ENCODE measurements at regions not wholly inside any gene's neighbourhood (a gene's known extent, or its start where the extent isn't known, plus 50 kb on each side); places are given as distances from the start of the nearest gene placed in this dataset.

GRCh38 chr16:59597269-59597668 lies 863.2 kb upstream of the GOT2 start:
- TF ChIP-seq GATA3 (IDR thresholded peaks at IDR 0.05; ENCODE audit: low read depth, low read length) (no peak), GATA2 (IDR thresholded peaks at IDR 0.05; ENCODE audit: low read depth, low read length) (no peak)

GRCh38 chr16:59596693-59597092 lies 862.6 kb upstream of the GOT2 start:
- TF ChIP-seq GATA2 (IDR thresholded peaks at IDR 0.05; ENCODE audit: low read depth, low read length) (no peak), GATA3 (IDR thresholded peaks at IDR 0.05; ENCODE audit: low read depth, low read length) (no peak)

- TF ChIP-seq GATA3 (IDR thresholded peaks at IDR 0.05; ENCODE audit: low read depth, low read length) (no peak), GATA2 (IDR thresholded peaks at IDR 0.05; ENCODE audit: low read depth, low read length) (no peak)
Measured at GRCh38 chr16:59593194-59593661, 859.1 kb upstream of the GOT2 start.

DNA sequence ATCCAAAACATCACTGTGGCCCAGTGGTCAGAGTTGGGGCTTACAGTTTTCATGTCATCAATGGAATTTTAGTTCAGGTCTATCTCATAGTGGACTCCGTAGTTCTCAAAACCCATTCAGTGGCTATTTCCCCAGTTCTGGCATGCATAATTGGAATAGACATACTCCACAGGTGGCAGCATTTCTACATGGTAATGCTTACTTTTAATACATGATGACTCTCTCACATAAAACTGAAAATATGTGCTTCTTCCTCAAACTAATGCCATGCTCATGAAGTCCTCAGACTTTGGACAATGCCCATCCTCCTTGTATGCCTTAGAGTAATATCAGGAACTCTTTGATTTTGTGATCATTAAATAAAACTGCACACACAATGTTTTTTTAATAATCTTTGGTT lies 857.4 kb upstream of the GOT2 start:
- TF ChIP-seq GATA3 (IDR thresholded peaks at IDR 0.05; ENCODE audit: low read depth, low read length): no peak
- no peak for TF ChIP-seq GATA2 (IDR thresholded peaks at IDR 0.05; ENCODE audit: low read depth, low read length)

DNA sequence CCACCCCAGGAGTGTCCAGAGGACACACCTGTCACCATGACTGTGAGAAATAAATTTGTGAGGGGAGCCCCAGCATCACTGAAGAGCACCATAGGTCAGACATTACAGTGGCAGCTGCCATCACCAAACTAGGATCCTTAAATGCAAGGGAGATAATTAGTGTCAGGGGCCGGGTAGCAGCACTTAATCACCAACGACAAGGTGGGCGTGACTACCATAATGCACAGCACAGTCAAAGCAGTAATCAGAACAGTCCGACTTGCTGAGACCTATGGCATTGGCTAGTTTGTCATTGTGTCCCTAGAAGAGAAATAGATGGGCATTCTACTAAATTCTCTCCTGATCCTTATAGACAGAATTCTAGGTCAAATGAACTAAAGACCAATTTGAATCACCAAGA lies 856.7 kb upstream of the GOT2 start:
- no peak for TF ChIP-seq GATA2 (IDR thresholded peaks at IDR 0.05; ENCODE audit: low read depth, low read length)
- TF ChIP-seq GATA3 (IDR thresholded peaks at IDR 0.05; ENCODE audit: low read depth, low read length): no peak

- TF ChIP-seq GATA2 (IDR thresholded peaks at IDR 0.05; ENCODE audit: low read depth, low read length): no peak
- TF ChIP-seq GATA3 (IDR thresholded peaks at IDR 0.05; ENCODE audit: low read depth, low read length): no peak
Measured at GRCh38 chr16:59586331-59586730, 852.2 kb upstream of the GOT2 start.

DNA sequence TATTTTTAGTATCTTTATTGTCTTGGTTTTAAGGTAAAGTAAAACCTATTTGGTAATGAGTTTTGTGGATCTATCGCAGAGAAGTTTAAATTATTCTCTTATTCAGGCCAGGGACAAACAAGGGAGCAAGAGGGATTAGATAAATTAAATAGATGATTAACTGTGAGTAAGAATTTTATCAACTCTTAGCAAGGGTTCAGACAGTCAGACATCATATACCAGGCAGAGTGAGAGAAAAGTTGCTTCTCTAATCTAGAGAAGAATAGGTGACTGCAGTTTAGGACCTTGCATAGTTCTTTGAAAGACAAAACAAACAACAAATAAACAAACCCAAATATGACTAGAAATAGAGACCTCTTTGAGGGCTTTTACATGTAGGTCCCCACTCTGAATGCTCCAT lies 840.2 kb upstream of the GOT2 start:
- TF ChIP-seq GATA3 (IDR thresholded peaks at IDR 0.05; ENCODE audit: low read depth, low read length) (no peak), GATA2 (IDR thresholded peaks at IDR 0.05; ENCODE audit: low read depth, low read length) (no peak)

GRCh38 chr16:59573528-59574271 lies 839.6 kb upstream of the GOT2 start:
- TF ChIP-seq GATA2 (IDR thresholded peaks at IDR 0.05; ENCODE audit: low read depth, low read length): no peak
- no peak for TF ChIP-seq GATA3 (IDR thresholded peaks at IDR 0.05; ENCODE audit: low read depth, low read length)

DNA sequence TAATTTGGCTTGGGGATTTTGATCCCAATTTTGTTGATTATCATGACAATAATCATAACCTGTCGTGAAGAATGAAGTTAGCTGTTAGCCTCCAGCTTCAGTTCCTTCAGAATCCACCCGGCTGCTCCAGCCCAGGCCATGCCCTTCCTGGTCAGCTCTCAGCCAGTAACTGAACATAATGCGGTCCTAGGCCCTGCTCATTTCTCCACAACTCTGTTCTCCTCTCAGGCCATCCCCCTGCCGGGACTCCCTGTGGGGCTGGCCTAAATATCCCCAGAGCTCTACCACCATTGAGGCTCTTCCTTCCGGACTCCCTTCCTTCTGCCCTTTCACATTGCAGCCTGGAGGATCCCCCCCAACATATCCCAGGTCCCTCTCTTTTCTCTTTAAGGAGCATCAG lies 833.4 kb upstream of the GOT2 start:
- no peak for TF ChIP-seq GATA3 (IDR thresholded peaks at IDR 0.05; ENCODE audit: low read depth, low read length)

GRCh38 chr16:59566446-59566845 lies 832.3 kb upstream of the GOT2 start:
- TF ChIP-seq GATA2 (IDR thresholded peaks at IDR 0.05; ENCODE audit: low read depth, low read length) (no peak), GATA3 (IDR thresholded peaks at IDR 0.05; ENCODE audit: low read depth, low read length) (no peak)

- TF ChIP-seq GATA3 (IDR thresholded peaks at IDR 0.05; ENCODE audit: low read depth, low read length) (no peak), GATA2 (IDR thresholded peaks at IDR 0.05; ENCODE audit: low read depth, low read length) (no peak)
Measured at GRCh38 chr16:59558679-59559078, 824.6 kb upstream of the GOT2 start.

DNA sequence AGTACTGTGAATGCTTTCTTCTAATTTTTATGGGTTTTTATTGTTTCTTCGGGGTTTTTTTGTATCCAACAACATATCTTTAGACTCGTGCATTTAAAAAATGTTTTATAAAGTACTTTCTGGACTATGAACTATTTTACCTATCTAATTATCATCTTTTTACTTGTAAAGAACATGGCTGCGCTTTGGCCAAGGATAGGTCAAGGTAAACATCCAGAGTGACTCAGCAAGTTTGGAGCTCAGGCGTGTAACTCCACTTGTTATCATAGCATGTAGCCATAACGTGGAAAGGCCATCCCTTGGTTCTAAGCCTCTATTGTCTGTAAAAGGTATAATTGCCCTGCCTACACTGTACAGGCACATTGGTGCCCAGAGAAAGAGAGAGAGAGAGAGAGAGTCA lies 818.0 kb upstream of the GOT2 start:
- TF ChIP-seq GATA3 (IDR thresholded peaks at IDR 0.05; ENCODE audit: low read depth, low read length) (no peak), GATA2 (IDR thresholded peaks at IDR 0.05; ENCODE audit: low read depth, low read length) (no peak)

GRCh38 chr16:59545721-59546120 lies 811.6 kb upstream of the GOT2 start:
- TF ChIP-seq GATA2 (IDR thresholded peaks at IDR 0.05; ENCODE audit: low read depth, low read length) (no peak), GATA3 (IDR thresholded peaks at IDR 0.05; ENCODE audit: low read depth, low read length) (no peak)

DNA sequence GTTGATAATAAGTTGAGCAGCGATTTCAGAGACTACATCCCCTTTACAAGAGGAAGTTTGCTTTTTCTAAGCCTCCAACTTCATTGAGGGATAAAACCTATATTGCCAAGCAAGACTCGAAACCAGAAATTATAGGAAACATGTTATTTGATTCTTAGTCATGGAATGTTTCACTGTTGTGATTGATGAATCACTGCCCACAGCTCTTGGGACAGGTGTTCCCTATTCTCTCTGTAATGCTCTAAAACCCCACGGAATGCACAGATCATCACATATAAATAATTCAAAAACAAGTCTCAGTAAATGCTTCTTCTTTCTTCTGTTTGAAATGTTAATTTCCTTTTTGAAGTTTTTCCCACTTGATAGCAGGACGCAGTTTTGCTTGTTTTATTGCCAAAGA lies 809.5 kb upstream of the GOT2 start:
- TF ChIP-seq GATA2 (IDR thresholded peaks at IDR 0.05; ENCODE audit: low read depth, low read length): no peak
- no peak for TF ChIP-seq GATA3 (IDR thresholded peaks at IDR 0.05; ENCODE audit: low read depth, low read length)

GRCh38 chr16:59540621-59541020 lies 806.5 kb upstream of the GOT2 start:
- TF ChIP-seq GATA3 (IDR thresholded peaks at IDR 0.05; ENCODE audit: low read depth, low read length): no peak
- TF ChIP-seq GATA2 (IDR thresholded peaks at IDR 0.05; ENCODE audit: low read depth, low read length): no peak

GRCh38 chr16:59535298-59535697 lies 801.2 kb upstream of the GOT2 start:
- TF ChIP-seq GATA3 (IDR thresholded peaks at IDR 0.05; ENCODE audit: low read depth, low read length) (no peak), GATA2 (IDR thresholded peaks at IDR 0.05; ENCODE audit: low read depth, low read length) (no peak)

All from SH-SY5Y (cell line).